ENCODE measurements at regions not wholly inside any gene's neighbourhood (a gene's known extent, or its start where the extent isn't known, plus 50 kb on each side); places are given as distances from the start of the nearest gene placed in this dataset.
"Not testable (repeated sequence)": the region's sequence is repeated elsewhere in the genome, so short reads cannot be mapped to it uniquely, and the experiment has no call there.

- not testable (repeated sequence) for H4K8ac ChIP-seq (replicated peaks; ENCODE audit: insufficient read length, low read depth, low read length); H3K23ac ChIP-seq (ENCODE audit: insufficient read length, low read depth, low read length); DNase-seq; H3K4me1 Mint-ChIP-seq; H2BK20ac ChIP-seq (ENCODE audit: low read depth, low read length, poor library complexity, severe bottlenecking); H3K79me2 ChIP-seq (ENCODE audit: insufficient read depth, low read length); H3K27me3 Mint-ChIP-seq (ENCODE audit: low read depth); H3K4me2 ChIP-seq (ENCODE audit: insufficient read depth, insufficient read length, low read length); H3K27ac Mint-ChIP-seq; H3T11ph ChIP-seq (ENCODE audit: low read length); H3K79me1 ChIP-seq (ENCODE audit: insufficient read depth, low read depth, low read length, poor library complexity, severe bottlenecking); H3K4me1 ChIP-seq (ENCODE audit: insufficient read depth, low read length); H3K4me3 Mint-ChIP-seq; H2AK5ac ChIP-seq (ENCODE audit: insufficient read length, low read length); H3K14ac ChIP-seq (ENCODE audit: insufficient read depth, low read length); H3K27ac ChIP-seq (ENCODE audit: insufficient read length, low read depth, low read length); H3K9me3 ChIP-seq (ENCODE audit: control insufficient read depth, low read depth, low read length); H3K4ac ChIP-seq (ENCODE audit: low read depth, low read length); H3K18ac ChIP-seq (ENCODE audit: insufficient read length, low read depth, low read length); H3K27me3 ChIP-seq (ENCODE audit: insufficient read depth, low read length); H2BK15ac ChIP-seq (ENCODE audit: low read depth, low read length); H2BK12ac ChIP-seq (ENCODE audit: insufficient read length, low read depth, low read length); H3K9ac ChIP-seq (ENCODE audit: extremely low read depth, insufficient read length, low read length); H3K23me2 ChIP-seq (ENCODE audit: insufficient read length, low read depth, low read length, poor library complexity, severe bottlenecking); H3K36me3 Mint-ChIP-seq (ENCODE audit: insufficient read depth in 1 of 3, low read depth in 3 of 3); H4K91ac ChIP-seq (ENCODE audit: insufficient read length, low read depth, low read length); H2BK120ac ChIP-seq (ENCODE audit: low read depth, low read length, poor library complexity, severe bottlenecking); H2BK5ac ChIP-seq (ENCODE audit: insufficient read length, low read length); H4K5ac ChIP-seq (ENCODE audit: insufficient read length, low read depth, low read length); H4K20me1 ChIP-seq (ENCODE audit: control insufficient read depth, insufficient read depth, insufficient read length); H2AFZ ChIP-seq (ENCODE audit: low read length); H3K56ac ChIP-seq (ENCODE audit: insufficient read length, low read depth, low read length)
- no CpG with 5 or more reads among the region's 5 CpGs for WGBS (ENCODE audit: extremely low coverage, insufficient read length, low lambda C conversion rate)
- peaks cover 34 to 37% of the 10 kb centered on the region in 2 experiments for H3K9me3 Mint-ChIP-seq
Measured at GRCh38 chr20:29570126-29570525, 1687.3 kb upstream of the DEFB115 start.

GRCh38 chr20:29589530-29589929, 1667.9 kb upstream of the DEFB115 start:
- H3K4me1 Mint-ChIP-seq; H3K27ac ChIP-seq (ENCODE audit: insufficient read length, low read depth, low read length); H4K8ac ChIP-seq (replicated peaks; ENCODE audit: insufficient read length, low read depth, low read length); H3K4me1 ChIP-seq (ENCODE audit: insufficient read depth, low read length); H2BK120ac ChIP-seq (ENCODE audit: low read depth, low read length, poor library complexity, severe bottlenecking); H3K79me1 ChIP-seq (ENCODE audit: insufficient read depth, low read depth, low read length, poor library complexity, severe bottlenecking); H2BK15ac ChIP-seq (ENCODE audit: low read depth, low read length); H4K5ac ChIP-seq (ENCODE audit: insufficient read length, low read depth, low read length); H3K36me3 Mint-ChIP-seq (ENCODE audit: insufficient read depth in 1 of 3, low read depth in 3 of 3); H2BK12ac ChIP-seq (ENCODE audit: insufficient read length, low read depth, low read length); H3K9me3 ChIP-seq (ENCODE audit: control insufficient read depth, low read depth, low read length); H3K27ac Mint-ChIP-seq; H4K91ac ChIP-seq (ENCODE audit: insufficient read length, low read depth, low read length); H2BK20ac ChIP-seq (ENCODE audit: low read depth, low read length, poor library complexity, severe bottlenecking); H3K27me3 ChIP-seq (ENCODE audit: insufficient read depth, low read length); H3K27me3 Mint-ChIP-seq (ENCODE audit: low read depth); H3K4me3 Mint-ChIP-seq; H3K14ac ChIP-seq (ENCODE audit: insufficient read depth, low read length); DNase-seq; H3K23me2 ChIP-seq (ENCODE audit: insufficient read length, low read depth, low read length, poor library complexity, severe bottlenecking); H3K18ac ChIP-seq (ENCODE audit: insufficient read length, low read depth, low read length); H2BK5ac ChIP-seq (ENCODE audit: insufficient read length, low read length); H2AK5ac ChIP-seq (ENCODE audit: insufficient read length, low read length); H3K23ac ChIP-seq (ENCODE audit: insufficient read length, low read depth, low read length); H4K20me1 ChIP-seq (ENCODE audit: control insufficient read depth, insufficient read depth, insufficient read length); H3K56ac ChIP-seq (ENCODE audit: insufficient read length, low read depth, low read length); H3T11ph ChIP-seq (ENCODE audit: low read length); H3K4me2 ChIP-seq (ENCODE audit: insufficient read depth, insufficient read length, low read length); H3K4ac ChIP-seq (ENCODE audit: low read depth, low read length); H2AFZ ChIP-seq (ENCODE audit: low read length); H3K79me2 ChIP-seq (ENCODE audit: insufficient read depth, low read length); H3K9ac ChIP-seq (ENCODE audit: extremely low read depth, insufficient read length, low read length): not testable (repeated sequence)
- peaks cover 44 to 45% of the 10 kb centered on the region in 2 experiments for H3K9me3 Mint-ChIP-seq
- WGBS (ENCODE audit: extremely low coverage, insufficient read length, low lambda C conversion rate), result no CpG with 5 or more reads among the region's 2 CpGs

All from H9 (cell line).